ENCODE measurements at regions not wholly inside any gene's neighbourhood (a gene's known extent, or its start where the extent isn't known, plus 50 kb on each side); places are given as distances from the start of the nearest gene placed in this dataset.
"Not testable (repeated sequence)": the region's sequence is repeated elsewhere in the genome, so short reads cannot be mapped to it uniquely, and the experiment has no call there.

- H3K4me3 ChIP-seq (ENCODE audit: low read depth, low read length, poor library complexity, severe bottlenecking); H3K9me3 ChIP-seq (ENCODE audit: low read depth, low read length, poor library complexity, severe bottlenecking); intact Hi-C loops (cut with micrococcal nuclease; ENCODE audit: unreplicated experiment); BruUV-seq (replicated peaks); H3K36me3 ChIP-seq (ENCODE audit: insufficient read depth, low read length, poor library complexity, severe bottlenecking); POLR2A ChIA-PET (ENCODE audit: low non-redundant PET); H3K27me3 ChIP-seq (replicated peaks; ENCODE audit: insufficient read depth, low read depth, low read length, poor library complexity); H3K4me1 ChIP-seq (ENCODE audit: insufficient read depth, low read length, poor library complexity, severe bottlenecking); H3K27ac ChIP-seq (ENCODE audit: low read depth, low read length, poor library complexity, severe bottlenecking); CTCF ChIA-PET: not testable (repeated sequence)
- peak; percentile 57 for TF ChIP-seq CTCF (conservative IDR thresholded peaks at IDR 0.05; ENCODE audit: low read depth, low read length)
- DNase-seq (ENCODE audit: low spot score) = peak; percentile 57
Measured at GRCh38 chr2:89205153-89205552, 513.7 kb downstream of the RPIA start.

GRCh38 chr2:89208144-89208932 is 516.9 kb downstream of the RPIA start:
- CTCF ChIA-PET; H3K27ac ChIP-seq (ENCODE audit: low read depth, low read length, poor library complexity, severe bottlenecking); BruUV-seq (replicated peaks); DNase-seq (ENCODE audit: low spot score); H3K4me1 ChIP-seq (ENCODE audit: insufficient read depth, low read length, poor library complexity, severe bottlenecking); H3K27me3 ChIP-seq (replicated peaks; ENCODE audit: insufficient read depth, low read depth, low read length, poor library complexity); POLR2A ChIA-PET (ENCODE audit: low non-redundant PET); intact Hi-C loops (cut with micrococcal nuclease; ENCODE audit: unreplicated experiment); H3K9me3 ChIP-seq (ENCODE audit: low read depth, low read length, poor library complexity, severe bottlenecking); H3K4me3 ChIP-seq (ENCODE audit: low read depth, low read length, poor library complexity, severe bottlenecking); H3K36me3 ChIP-seq (ENCODE audit: insufficient read depth, low read length, poor library complexity, severe bottlenecking): not testable (repeated sequence)

GRCh38 chr2:89213151-89213550 is 521.7 kb downstream of the RPIA start:
- CTCF ChIA-PET = not testable (repeated sequence)

DNA sequence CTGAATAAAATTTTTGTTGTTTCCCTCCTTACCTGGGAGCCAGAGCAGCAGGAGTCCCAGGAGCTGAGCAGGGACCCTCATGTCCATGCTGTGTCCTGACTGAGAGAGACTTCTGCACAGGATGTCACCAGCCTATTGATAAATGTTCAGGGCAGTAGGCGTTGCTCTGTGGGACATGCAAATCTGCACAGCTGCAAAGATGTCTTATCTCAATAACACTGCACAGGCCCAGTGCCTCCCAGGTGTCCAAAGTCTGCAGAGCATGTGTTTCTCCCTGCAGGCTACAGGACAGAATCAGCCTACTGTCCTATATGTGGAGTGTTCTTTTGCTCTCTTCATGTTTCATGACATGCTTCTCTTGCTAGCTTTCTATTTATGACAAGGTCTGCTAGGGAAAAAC is 522.3 kb downstream of the RPIA start:
- intact Hi-C loops (cut with micrococcal nuclease; ENCODE audit: unreplicated experiment); H3K4me1 ChIP-seq (ENCODE audit: insufficient read depth, low read length, poor library complexity, severe bottlenecking); H3K27me3 ChIP-seq (replicated peaks; ENCODE audit: insufficient read depth, low read depth, low read length, poor library complexity); H3K27ac ChIP-seq (ENCODE audit: low read depth, low read length, poor library complexity, severe bottlenecking); H3K4me3 ChIP-seq (ENCODE audit: low read depth, low read length, poor library complexity, severe bottlenecking); H3K9me3 ChIP-seq (ENCODE audit: low read depth, low read length, poor library complexity, severe bottlenecking); CTCF ChIA-PET; H3K36me3 ChIP-seq (ENCODE audit: insufficient read depth, low read length, poor library complexity, severe bottlenecking); DNase-seq (ENCODE audit: low spot score); POLR2A ChIA-PET (ENCODE audit: low non-redundant PET); BruUV-seq (replicated peaks): not testable (repeated sequence)

More at GRCh38 chr2:89213151-89213550, 521.7 kb downstream of the RPIA start:
- H3K36me3 ChIP-seq (ENCODE audit: insufficient read depth, low read length, poor library complexity, severe bottlenecking); H3K4me1 ChIP-seq (ENCODE audit: insufficient read depth, low read length, poor library complexity, severe bottlenecking); POLR2A ChIA-PET (ENCODE audit: low non-redundant PET); BruUV-seq (replicated peaks); H3K9me3 ChIP-seq (ENCODE audit: low read depth, low read length, poor library complexity, severe bottlenecking); H3K4me3 ChIP-seq (ENCODE audit: low read depth, low read length, poor library complexity, severe bottlenecking); H3K27me3 ChIP-seq (replicated peaks; ENCODE audit: insufficient read depth, low read depth, low read length, poor library complexity); intact Hi-C loops (cut with micrococcal nuclease; ENCODE audit: unreplicated experiment); H3K27ac ChIP-seq (ENCODE audit: low read depth, low read length, poor library complexity, severe bottlenecking): not testable (repeated sequence)
- DNase-seq (ENCODE audit: low spot score) = peak; percentile 1

DNA sequence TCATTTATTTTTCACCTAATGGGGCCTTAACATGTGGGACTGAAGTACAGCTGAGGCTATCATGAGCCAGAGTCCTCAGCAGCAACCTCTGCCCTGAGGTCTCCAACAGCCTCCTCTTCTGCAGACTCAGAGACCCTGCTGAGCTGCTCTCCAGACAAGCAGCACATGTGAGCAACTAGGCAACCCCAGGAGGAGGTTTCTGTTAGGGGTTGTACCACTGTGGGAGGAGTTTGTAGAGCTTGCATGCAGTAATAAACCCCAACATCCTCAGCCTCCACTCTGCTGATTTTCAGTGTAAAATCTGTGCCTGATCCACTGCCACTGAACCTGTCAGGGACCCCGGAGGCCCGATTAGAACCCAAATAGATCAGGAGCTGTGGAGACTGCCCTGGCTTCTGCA is 530.0 kb downstream of the RPIA start:
- H3K36me3 ChIP-seq (ENCODE audit: insufficient read depth, low read length, poor library complexity, severe bottlenecking); CTCF ChIA-PET; H3K4me3 ChIP-seq (ENCODE audit: low read depth, low read length, poor library complexity, severe bottlenecking); H3K9me3 ChIP-seq (ENCODE audit: low read depth, low read length, poor library complexity, severe bottlenecking); POLR2A ChIA-PET (ENCODE audit: low non-redundant PET); BruUV-seq (replicated peaks); intact Hi-C loops (cut with micrococcal nuclease; ENCODE audit: unreplicated experiment); DNase-seq (ENCODE audit: low spot score); H3K27me3 ChIP-seq (replicated peaks; ENCODE audit: insufficient read depth, low read depth, low read length, poor library complexity); H3K27ac ChIP-seq (ENCODE audit: low read depth, low read length, poor library complexity, severe bottlenecking); H3K4me1 ChIP-seq (ENCODE audit: insufficient read depth, low read length, poor library complexity, severe bottlenecking): not testable (repeated sequence)

GRCh38 chr2:89222063-89222732 is 530.7 kb downstream of the RPIA start:
- POLR2A ChIA-PET (ENCODE audit: low non-redundant PET); intact Hi-C loops (cut with micrococcal nuclease; ENCODE audit: unreplicated experiment); DNase-seq (ENCODE audit: low spot score); H3K27ac ChIP-seq (ENCODE audit: low read depth, low read length, poor library complexity, severe bottlenecking); H3K4me3 ChIP-seq (ENCODE audit: low read depth, low read length, poor library complexity, severe bottlenecking); H3K36me3 ChIP-seq (ENCODE audit: insufficient read depth, low read length, poor library complexity, severe bottlenecking); H3K27me3 ChIP-seq (replicated peaks; ENCODE audit: insufficient read depth, low read depth, low read length, poor library complexity); CTCF ChIA-PET; BruUV-seq (replicated peaks); H3K9me3 ChIP-seq (ENCODE audit: low read depth, low read length, poor library complexity, severe bottlenecking); H3K4me1 ChIP-seq (ENCODE audit: insufficient read depth, low read length, poor library complexity, severe bottlenecking): not testable (repeated sequence)

Measured in A673 (cell line).